OCI-LY1 (cell line): ENCODE measurements at regions not wholly inside any gene's neighbourhood (a gene's known extent, or its start where the extent isn't known, plus 50 kb on each side); places are given as distances from the start of the nearest gene placed in this dataset.

ENCODE experiments used
- CTCF ChIP-seq: fragments of 200-600 bp; sonication (generic), shearing (Covaris generic); IDR thresholded peaks from 2 replicates; pipeline ENCODE4 v1.5.1; 2017; ENCODE audit warnings: mild to moderate bottlenecking, antibody characterized with exemption, low read length, moderate library complexity, mixed read lengths
- EZH2 ChIP-seq: fragments of 200-600 bp; sonication (generic), shearing (Covaris generic); IDR thresholded peaks from 2 replicates; pipeline ENCODE4 v1.8.0; 2017; ENCODE audit warnings: borderline replicate concordance, mixed run types, mild to moderate bottlenecking, antibody characterized with exemption, low read length, moderate library complexity, mixed read lengths

- TF ChIP-seq CTCF (no peak), EZH2 (no peak)
Observed at GRCh38 chr2:211129798-211130197, 573.4 kb downstream of the CPS1 start.
